NCI-H345 treated with DMSO at 0.1 percent for 48 hours (cell line): ENCODE measurements at regions not wholly inside any gene's neighbourhood (a gene's known extent, or its start where the extent isn't known, plus 50 kb on each side); places are given as distances from the start of the nearest gene placed in this dataset.

Experiments used
- DNase-seq: peaks from one replicate; lab custom pipeline; 2025; ENCODE audit not compliant: unreplicated experiment; lab: John Stamatoyannopoulos, UW

DNA sequence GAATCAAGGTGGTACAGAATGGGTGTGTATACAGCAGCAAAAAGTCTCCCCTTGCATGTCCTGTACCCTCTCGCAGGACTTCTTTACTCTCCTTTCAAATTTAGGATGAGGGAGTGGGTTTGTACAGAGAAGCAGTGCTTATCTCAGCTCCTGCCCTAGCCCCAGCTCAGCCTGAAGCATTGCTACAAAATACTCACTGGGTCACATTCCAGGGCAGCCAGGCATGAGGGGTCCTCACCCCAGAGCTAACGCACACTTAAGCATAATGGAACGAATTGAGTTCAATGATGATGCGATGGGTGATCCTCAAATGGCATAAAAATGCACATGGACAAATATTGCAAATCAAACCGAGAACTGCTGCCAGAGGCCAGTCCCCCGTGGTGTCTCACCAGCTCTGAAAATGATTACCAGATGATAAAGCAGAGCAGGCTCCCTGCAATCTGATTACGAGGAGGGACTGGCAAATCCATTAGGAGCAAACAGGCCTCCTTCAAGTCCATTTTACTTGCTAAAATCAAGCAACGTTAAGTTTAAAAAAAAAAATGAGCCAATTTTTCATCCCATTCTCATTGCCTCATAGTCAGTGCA lies 231.6 kb upstream of the TAS2R1 start:
- DNase-seq, result no peak

GRCh38 chr5:9859808-9860207 lies 229.7 kb upstream of the TAS2R1 start:
- no peak for DNase-seq

GRCh38 chr5:9858043-9858442 lies 227.9 kb upstream of the TAS2R1 start:
- no peak for DNase-seq

DNA sequence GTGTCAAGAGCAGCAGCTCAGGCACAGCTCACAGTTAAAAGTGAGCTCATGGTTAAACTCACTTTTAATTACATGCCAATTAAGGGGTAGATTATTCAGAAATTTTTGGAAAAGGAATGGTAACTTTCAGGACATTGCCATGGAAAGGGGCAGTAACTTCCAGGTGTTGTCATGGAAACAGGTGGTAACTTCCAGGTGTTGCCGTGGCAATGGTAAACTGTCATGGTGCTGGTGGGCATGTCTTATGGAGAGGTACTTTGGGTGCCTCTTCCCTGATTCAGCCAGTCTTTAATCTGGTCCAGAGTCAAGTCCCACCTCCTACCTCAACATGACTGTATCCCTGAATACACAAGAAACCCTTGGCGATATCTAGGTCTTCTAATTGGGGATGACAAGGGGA lies 223.2 kb upstream of the TAS2R1 start:
- no peak for DNase-seq

DNA sequence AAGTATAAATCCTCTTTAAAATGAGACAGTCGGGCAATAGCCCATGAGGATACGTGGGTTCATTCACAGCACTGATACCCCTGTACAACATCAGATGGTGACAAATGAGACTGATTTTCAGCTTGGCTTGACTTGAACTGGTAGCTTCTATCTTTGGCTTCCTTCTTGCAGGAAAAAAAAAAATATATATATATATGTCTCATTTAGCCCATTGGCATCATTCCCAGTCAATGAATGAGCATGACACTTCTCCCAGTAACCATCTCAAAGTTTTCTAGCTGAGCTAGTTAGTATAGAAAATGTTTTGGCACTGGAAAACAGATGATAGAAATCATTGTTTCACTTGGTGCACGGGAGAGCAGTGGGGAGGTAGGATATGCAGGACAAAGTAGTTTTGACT lies 222.5 kb upstream of the TAS2R1 start:
- DNase-seq, result no peak

DNA sequence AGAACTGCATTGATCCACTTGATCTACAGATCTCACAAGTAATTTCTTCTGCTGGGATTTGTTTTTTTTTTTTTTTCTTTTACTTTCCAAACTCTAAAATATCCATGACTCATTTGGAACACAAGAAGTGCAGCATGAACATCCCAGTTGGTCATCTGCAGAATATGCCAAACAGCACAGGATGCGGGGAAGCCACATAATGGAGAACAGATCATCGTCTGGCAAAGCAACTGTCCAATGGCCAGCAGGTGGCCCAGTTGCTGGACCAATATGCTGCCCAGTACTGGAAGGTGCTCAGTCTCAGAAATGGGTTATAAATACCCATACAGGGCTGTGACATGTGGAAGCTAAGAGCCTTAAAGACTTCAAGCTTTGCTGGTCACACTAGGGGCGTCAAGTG lies 221.3 kb upstream of the TAS2R1 start:
- DNase-seq, result no peak

DNA sequence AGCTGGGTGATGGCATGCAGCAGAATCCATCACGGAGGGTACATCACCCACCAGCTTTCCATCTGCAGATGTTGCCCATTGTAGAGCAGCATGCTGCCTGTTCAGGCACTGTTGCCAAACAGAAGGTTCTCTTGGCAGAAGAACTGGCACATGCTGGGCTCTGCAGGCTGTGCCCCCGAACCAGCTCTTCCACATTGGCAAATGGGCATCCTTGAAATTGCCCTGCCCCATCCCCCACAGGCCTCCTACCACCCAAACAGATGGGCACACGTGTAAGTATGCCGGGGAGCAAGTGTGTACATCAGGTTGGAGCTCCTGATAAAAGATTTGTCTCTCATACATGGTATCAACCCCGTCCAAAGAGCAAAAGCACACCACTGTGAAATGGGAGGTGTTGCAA lies 220.3 kb upstream of the TAS2R1 start:
- DNase-seq, result no peak

- DNase-seq, result no peak
These were observed 217.5 kb upstream of the TAS2R1 start for GRCh38 chr5:9847631-9848030.

DNA sequence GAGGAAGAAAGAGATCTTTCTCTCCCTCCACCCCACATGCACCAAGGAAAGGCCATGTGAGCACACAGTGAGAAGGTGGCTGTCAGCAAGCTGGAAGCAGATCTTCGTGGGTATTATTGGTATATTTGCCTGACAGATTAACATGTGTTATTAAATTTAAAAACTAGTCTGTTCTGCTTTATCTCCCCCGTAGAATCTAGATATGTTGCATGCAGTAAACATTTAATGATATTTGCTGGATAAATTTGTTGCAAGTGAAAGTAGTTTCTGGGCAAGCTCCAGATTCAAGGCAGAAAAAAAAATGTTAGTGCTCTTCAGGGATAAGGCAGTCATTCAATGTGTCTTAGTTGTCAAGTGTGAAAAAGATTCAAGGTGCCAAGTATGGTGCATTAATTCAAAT lies 215.0 kb upstream of the TAS2R1 start:
- no peak for DNase-seq

- DNase-seq, result no peak
These were observed 211.5 kb upstream of the TAS2R1 start for GRCh38 chr5:9841516-9842170.

GRCh38 chr5:9838916-9839315 lies 208.8 kb upstream of the TAS2R1 start:
- no peak for DNase-seq

GRCh38 chr5:9834871-9835770 lies 205.0 kb upstream of the TAS2R1 start:
- no peak for DNase-seq

DNA sequence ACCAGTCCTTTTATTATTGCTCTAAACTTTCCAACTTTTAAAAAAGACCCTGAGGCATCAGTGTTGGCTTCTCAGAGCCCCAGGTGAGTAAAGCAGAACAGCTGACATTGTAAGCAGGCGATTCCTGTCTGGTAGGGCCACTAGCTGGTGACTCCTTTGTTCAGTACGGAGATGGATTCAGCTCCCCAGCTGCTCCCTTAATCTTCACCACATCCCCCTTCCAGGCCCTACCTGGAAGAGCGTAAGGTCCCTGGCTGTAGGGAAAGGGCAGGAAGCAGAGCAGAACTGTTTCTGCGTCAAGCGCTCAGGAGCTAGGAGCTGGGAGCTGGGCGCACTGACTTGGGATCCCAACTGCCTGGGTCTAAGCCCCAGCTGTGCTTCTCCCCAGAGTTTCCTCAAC lies 203.7 kb upstream of the TAS2R1 start:
- DNase-seq, result no peak

- DNase-seq, result no peak
These were observed 202.8 kb upstream of the TAS2R1 start for GRCh38 chr5:9832921-9833320.

DNA sequence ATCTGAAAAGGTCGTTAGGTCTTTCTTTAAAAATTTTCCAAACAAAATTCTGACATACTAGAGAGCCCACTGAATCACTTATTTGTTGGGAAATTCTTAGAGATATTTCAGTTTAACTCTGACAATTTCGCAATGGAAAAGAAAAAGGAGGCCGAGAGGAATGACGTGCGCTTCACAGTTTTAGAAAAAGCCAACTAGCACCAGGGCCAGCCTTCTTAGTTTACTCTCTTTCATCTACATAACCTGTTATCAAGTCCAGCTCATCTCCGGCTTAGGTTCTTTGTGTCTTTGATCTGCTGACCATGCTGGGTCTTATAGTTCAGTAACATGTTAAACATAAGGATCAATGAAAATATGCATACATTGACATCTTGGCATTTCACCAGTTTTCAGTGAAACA lies 201.7 kb upstream of the TAS2R1 start:
- DNase-seq, result no peak

DNA sequence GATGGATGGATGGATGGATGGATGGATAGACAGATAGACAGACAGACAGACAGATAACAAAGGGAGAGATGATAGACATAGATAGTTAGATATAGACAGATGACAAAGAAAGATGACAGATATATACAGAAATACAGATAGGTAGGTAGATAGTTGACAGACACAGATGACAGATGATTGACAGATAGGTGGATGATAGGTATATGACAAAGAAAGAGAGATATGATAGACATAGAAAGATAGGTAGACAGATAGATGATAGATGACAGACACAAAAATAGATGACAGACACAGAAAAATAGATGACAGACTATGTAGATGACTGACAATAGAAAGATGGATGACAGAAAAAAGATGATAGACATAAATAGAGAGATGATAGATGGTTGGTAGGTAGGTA lies 200.0 kb upstream of the TAS2R1 start:
- no peak for DNase-seq

DNA sequence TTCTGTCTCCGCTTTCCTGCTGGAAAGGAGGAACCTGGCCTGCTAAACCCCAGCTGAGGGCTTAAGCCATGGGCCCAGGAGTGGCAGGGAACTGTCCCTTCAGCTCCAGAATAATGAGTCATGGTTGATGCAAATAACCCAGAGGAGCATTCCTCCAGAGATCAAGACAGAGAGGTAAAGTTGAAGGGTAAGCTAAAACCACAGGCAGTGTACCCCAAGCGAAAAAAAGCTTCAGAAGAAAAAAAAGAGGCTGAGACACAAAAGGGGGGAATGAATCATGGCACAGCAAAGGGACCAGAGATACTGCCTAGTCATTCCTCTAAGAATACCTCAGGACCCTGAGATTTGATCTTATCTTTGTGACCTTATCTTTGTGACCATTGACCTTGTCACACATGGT lies 199.5 kb upstream of the TAS2R1 start:
- DNase-seq, result no peak

- no peak for DNase-seq
These were observed 190.7 kb upstream of the TAS2R1 start for GRCh38 chr5:9820691-9821449.

- no peak for DNase-seq
These were observed 188.2 kb upstream of the TAS2R1 start for GRCh38 chr5:9818340-9818845.

- DNase-seq, result no peak
These were observed 187.7 kb upstream of the TAS2R1 start for GRCh38 chr5:9817819-9818218.

DNA sequence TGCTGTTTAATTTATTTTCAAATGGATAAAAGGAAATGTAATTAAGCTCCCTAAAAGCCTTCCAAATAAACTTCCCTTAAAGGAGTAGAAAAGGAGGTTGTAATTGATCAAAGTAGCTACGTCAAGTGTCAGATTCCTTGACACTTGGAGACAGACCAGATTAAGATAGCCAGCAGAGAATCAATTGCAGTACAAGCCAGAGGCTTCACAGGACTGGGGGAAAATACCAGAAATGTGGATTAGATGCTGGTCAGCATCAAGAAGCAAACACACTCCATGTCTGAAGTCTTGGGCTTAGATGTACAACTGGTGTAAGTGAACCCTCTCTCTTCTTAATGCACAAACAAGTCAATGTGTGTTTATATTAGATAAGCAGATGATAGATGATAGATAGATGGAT lies 184.9 kb upstream of the TAS2R1 start:
- no peak for DNase-seq
